PC-9 (cell line): ENCODE measurements at regions not wholly inside any gene's neighbourhood (a gene's known extent, or its start where the extent isn't known, plus 50 kb on each side); places are given as distances from the start of the nearest gene placed in this dataset.

Experiments used
- EZH2 ChIP-seq: fragments of 200-600 bp; sonication (generic); IDR thresholded peaks from 2 replicates; pipeline ENCODE4 v1.8.0; 2017; ENCODE audit warnings: antibody characterized with exemption, low read depth
- TF ChIP-seq, protein P1 (sequence below): fragments of 200-600 bp; sonication (generic); conservative IDR thresholded peaks from 2 replicates; pipeline ENCODE4 v1.6.1; 2017; ENCODE audit warnings: mixed run types, antibody characterized with exemption, mild to moderate bottlenecking, moderate library complexity

DNA sequence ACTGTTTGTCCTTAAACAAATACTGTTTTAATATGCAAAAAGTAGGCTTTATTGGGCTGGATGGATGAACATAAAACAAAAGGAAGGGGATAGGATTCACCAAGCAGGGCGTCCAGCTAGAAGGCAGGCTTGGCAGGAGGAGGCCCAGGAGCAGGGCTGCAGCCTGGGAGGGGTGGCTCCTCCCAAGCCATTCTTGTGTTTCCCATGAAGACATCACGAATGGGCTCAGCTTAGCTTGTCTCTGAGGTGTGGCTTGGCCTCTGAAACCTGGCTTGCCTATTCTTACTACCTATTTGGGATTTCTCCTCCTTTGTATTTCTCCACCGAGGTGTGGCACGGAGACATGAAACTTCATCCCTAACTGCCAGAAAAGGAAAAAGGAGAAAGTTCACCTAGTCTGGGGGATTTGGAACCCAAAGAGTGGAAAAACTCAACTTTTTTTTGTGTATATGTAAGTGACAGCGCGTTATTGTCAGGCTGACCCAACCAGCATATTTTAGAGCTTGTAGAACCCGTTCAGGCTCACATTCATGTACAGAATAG is 481.9 kb upstream of the SPRED2 start:
- TF ChIP-seq, protein P1, sequence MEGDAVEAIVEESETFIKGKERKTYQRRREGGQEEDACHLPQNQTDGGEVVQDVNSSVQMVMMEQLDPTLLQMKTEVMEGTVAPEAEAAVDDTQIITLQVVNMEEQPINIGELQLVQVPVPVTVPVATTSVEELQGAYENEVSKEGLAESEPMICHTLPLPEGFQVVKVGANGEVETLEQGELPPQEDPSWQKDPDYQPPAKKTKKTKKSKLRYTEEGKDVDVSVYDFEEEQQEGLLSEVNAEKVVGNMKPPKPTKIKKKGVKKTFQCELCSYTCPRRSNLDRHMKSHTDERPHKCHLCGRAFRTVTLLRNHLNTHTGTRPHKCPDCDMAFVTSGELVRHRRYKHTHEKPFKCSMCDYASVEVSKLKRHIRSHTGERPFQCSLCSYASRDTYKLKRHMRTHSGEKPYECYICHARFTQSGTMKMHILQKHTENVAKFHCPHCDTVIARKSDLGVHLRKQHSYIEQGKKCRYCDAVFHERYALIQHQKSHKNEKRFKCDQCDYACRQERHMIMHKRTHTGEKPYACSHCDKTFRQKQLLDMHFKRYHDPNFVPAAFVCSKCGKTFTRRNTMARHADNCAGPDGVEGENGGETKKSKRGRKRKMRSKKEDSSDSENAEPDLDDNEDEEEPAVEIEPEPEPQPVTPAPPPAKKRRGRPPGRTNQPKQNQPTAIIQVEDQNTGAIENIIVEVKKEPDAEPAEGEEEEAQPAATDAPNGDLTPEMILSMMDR: no peak
- no peak for TF ChIP-seq EZH2
